H9 (cell line): ENCODE measurements at regions not wholly inside any gene's neighbourhood (a gene's known extent, or its start where the extent isn't known, plus 50 kb on each side); places are given as distances from the start of the nearest gene placed in this dataset.

Experiments used
- DNase-seq: peaks from one replicate; pipeline ENCODE4 v3.0.0-alpha.2; 2017
- H2AFZ ChIP-seq: one replicate; pipeline ENCODE4 v1.6.1; 2013; ENCODE audit warnings: mild to moderate bottlenecking, low read length, control low read depth, moderate library complexity
- H2AK5ac ChIP-seq: 2 replicates; pipeline ENCODE4 v1.6.1; 2013; ENCODE audit warnings: low read length, control low read depth, mixed read lengths; ENCODE audit not compliant: insufficient read length
- H2BK120ac ChIP-seq: one replicate; pipeline ENCODE4 v1.6.1; 2013; ENCODE audit warnings: low read depth, mild to moderate bottlenecking, low read length, control low read depth, inconsistent platforms; ENCODE audit not compliant: poor library complexity, severe bottlenecking
- H2BK12ac ChIP-seq: 2 replicates; pipeline ENCODE4 v1.6.1; 2013; ENCODE audit warnings: low read length, control low read depth, mixed read lengths, low read depth; ENCODE audit not compliant: insufficient read length
- H2BK15ac ChIP-seq: 2 replicates; pipeline ENCODE4 v1.6.1; 2013; ENCODE audit warnings: low read depth, low read length, control low read depth
- H2BK20ac ChIP-seq: one replicate; pipeline ENCODE4 v1.6.1; 2013; ENCODE audit warnings: low read depth, mild to moderate bottlenecking, low read length, control low read depth, inconsistent platforms; ENCODE audit not compliant: poor library complexity, severe bottlenecking
- H2BK5ac ChIP-seq: 2 replicates; pipeline ENCODE4 v1.6.1; 2013; ENCODE audit warnings: low read length, control low read depth, mixed read lengths; ENCODE audit not compliant: insufficient read length
- H3K14ac ChIP-seq: 2 replicates; pipeline ENCODE4 v1.6.1; 2013; ENCODE audit warnings: low read length, control low read depth; ENCODE audit not compliant: insufficient read depth
- H3K18ac ChIP-seq: 2 replicates; pipeline ENCODE4 v1.6.1; 2013; ENCODE audit warnings: low read depth, mild to moderate bottlenecking, mixed read lengths, low read length, control low read depth; ENCODE audit not compliant: insufficient read length
- H3K23ac ChIP-seq: 2 replicates; pipeline ENCODE4 v1.6.1; 2013; ENCODE audit warnings: low read length, control low read depth, mixed read lengths, low read depth; ENCODE audit not compliant: insufficient read length
- H3K23me2 ChIP-seq: 2 replicates; pipeline ENCODE4 v1.6.1; 2013; ENCODE audit warnings: low read depth, mild to moderate bottlenecking, mixed read lengths, low read length, control low read depth; ENCODE audit not compliant: insufficient read length, poor library complexity, severe bottlenecking
- H3K27ac ChIP-seq: 2 replicates; pipeline ENCODE4 v1.5.1; 2013; ENCODE audit warnings: low read length, control low read depth, mixed read lengths, low read depth; ENCODE audit not compliant: insufficient read length
- H3K27me3 ChIP-seq: 2 replicates; pipeline ENCODE4 v1.6.1; 2013; ENCODE audit warnings: low read length, control low read depth, inconsistent platforms; ENCODE audit not compliant: insufficient read depth
- H3K4ac ChIP-seq: 2 replicates; pipeline ENCODE4 v1.6.1; 2013; ENCODE audit warnings: low read depth, mild to moderate bottlenecking, control low read depth, inconsistent platforms, low read length, moderate library complexity
- H3K4me1 ChIP-seq: 2 replicates; pipeline ENCODE4 v1.6.1; 2013; ENCODE audit warnings: low read length, control low read depth, inconsistent platforms; ENCODE audit not compliant: insufficient read depth
- H3K4me2 ChIP-seq: 2 replicates; pipeline ENCODE4 v1.6.1; 2013; ENCODE audit warnings: low read length, control low read depth, mixed read lengths; ENCODE audit not compliant: insufficient read length, insufficient read depth
- H3K56ac ChIP-seq: 2 replicates; pipeline ENCODE4 v1.6.1; 2013; ENCODE audit warnings: low read depth, mild to moderate bottlenecking, mixed read lengths, low read length, control low read depth; ENCODE audit not compliant: insufficient read length
- H3K79me1 ChIP-seq: 2 replicates; pipeline ENCODE4 v1.6.1; 2013; ENCODE audit warnings: low read depth, mild to moderate bottlenecking, moderate library complexity, low read length, control low read depth, inconsistent platforms; ENCODE audit not compliant: insufficient read depth, poor library complexity, severe bottlenecking
- H3K79me2 ChIP-seq: 2 replicates; pipeline ENCODE4 v1.6.1; 2013; ENCODE audit warnings: low read length, control low read depth, inconsistent platforms; ENCODE audit not compliant: insufficient read depth
- H3K9ac ChIP-seq: 2 replicates; pipeline ENCODE4 v1.6.1; 2013; ENCODE audit warnings: low read length, control low read depth, mixed read lengths; ENCODE audit not compliant: insufficient read length; ENCODE audit errors: extremely low read depth
- H3K9me3 ChIP-seq: one replicate; pipeline ENCODE4 v1.6.1; 2013; ENCODE audit warnings: low read depth, low read length, inconsistent platforms; ENCODE audit not compliant: control insufficient read depth
- H3T11ph ChIP-seq: one replicate; pipeline ENCODE4 v1.6.1; 2013; ENCODE audit warnings: mild to moderate bottlenecking, low read length, control low read depth, inconsistent platforms
- H4K20me1 ChIP-seq: one replicate; pipeline ENCODE4 v1.6.1; 2013; ENCODE audit not compliant: control insufficient read depth, insufficient read length, insufficient read depth
- H4K5ac ChIP-seq: 2 replicates; pipeline ENCODE4 v1.6.1; 2013; ENCODE audit warnings: low read depth, mild to moderate bottlenecking, mixed read lengths, low read length, control low read depth; ENCODE audit not compliant: insufficient read length
- H4K8ac ChIP-seq: replicated peaks from 2 replicates; pipeline ENCODE4 v1.6.1; 2013; ENCODE audit warnings: low read length, control low read depth, mixed read lengths, low read depth; ENCODE audit not compliant: insufficient read length
- H4K91ac ChIP-seq: 2 replicates; pipeline ENCODE4 v1.6.1; 2013; ENCODE audit warnings: low read depth, mild to moderate bottlenecking, moderate library complexity, mixed read lengths, low read length, control low read depth; ENCODE audit not compliant: insufficient read length
- H3K27ac Mint-ChIP-seq, 3 experiments: 2 replicates in 2 of 3; 3 replicates in 1 of 3; pipeline ENCODE4 v1.8.0; 2020 to 2021; ENCODE audit warnings: mixed read lengths in 3 of 3, mild to moderate bottlenecking in 1 of 3, moderate library complexity in 1 of 3
- H3K27me3 Mint-ChIP-seq: 2 replicates; pipeline ENCODE4 v1.8.0; 2021; ENCODE audit warnings: low read depth, mild to moderate bottlenecking, moderate library complexity, mixed read lengths
- H3K36me3 Mint-ChIP-seq, 3 experiments: 2 replicates in 2 of 3; 3 replicates in 1 of 3; pipeline ENCODE4 v1.8.0; 2020 to 2021; ENCODE audit warnings: low read depth in 3 of 3, mixed read lengths in 3 of 3; ENCODE audit not compliant: insufficient read depth in 1 of 3
- H3K4me1 Mint-ChIP-seq, 2 experiments: 2 replicates each; pipeline ENCODE4 v1.8.0; 2020; ENCODE audit warnings: mixed read lengths in 2 of 2
- H3K4me3 Mint-ChIP-seq, 2 experiments: 2 replicates in 1 of 2; 3 replicates in 1 of 2; pipeline ENCODE4 v1.8.0; 2020 to 2021; ENCODE audit warnings: mild to moderate bottlenecking in 2 of 2, mixed read lengths in 2 of 2, moderate library complexity in 1 of 2
- H3K9me3 Mint-ChIP-seq, 2 experiments: 2 replicates in 1 of 2; 3 replicates in 1 of 2; pipeline ENCODE4 v1.8.0; 2020; ENCODE audit warnings: mild to moderate bottlenecking in 2 of 2, mixed read lengths in 2 of 2, moderate library complexity in 1 of 2
- CTCF ChIP-seq: fragments of 200-600 bp; sonication (generic); conservative IDR thresholded peaks from 3 replicates; pipeline ENCODE4 v1.8.0; 2021; ENCODE audit warnings: antibody characterized with exemption, mild to moderate bottlenecking
- WGBS: extraction: QIAGEN DNeasy Blood & Tissue Kit; methylation state at CpG from one replicate; pipeline ENCODE4 v1.1.7; 2013; ENCODE audit warnings: missing lambda C conversion rate, low lambda C conversion rate, mixed read lengths; ENCODE audit not compliant: insufficient read length; ENCODE audit errors: extremely low coverage; 5-methylcytosine and 5-hydroxymethylcytosine counted together

GRCh38 chr14:105899657-105900397 is 373.4 kb downstream of the TMEM121 start:
- Histone ChIP-seq H2BK12ac (no peak overlapping the region), H2AFZ (no peak overlapping the region), H3K4me1 (no peaks in the 10 kb centered on the region), H3K9ac (no peak overlapping the region), H3K27me3 (no peaks in the 10 kb centered on the region), H2BK15ac (no peak overlapping the region), H3K4me2 (no peak overlapping the region), H2BK120ac (no peak overlapping the region), H3K79me1 (no peaks in the 10 kb centered on the region), H4K5ac (no peak overlapping the region), H3T11ph (no peak overlapping the region), H3K14ac (no peak overlapping the region), H3K4ac (no peak overlapping the region), H3K79me2 (no peaks in the 10 kb centered on the region), H4K8ac (no peak overlapping the region), H3K56ac (no peak overlapping the region), H3K23ac (no peak overlapping the region), H2AK5ac (no peak overlapping the region), H4K20me1 (no peaks in the 10 kb centered on the region), H3K9me3 (peaks cover 87% of the 10 kb centered on the region), H4K91ac (no peak overlapping the region), H3K23me2 (no peaks in the 10 kb centered on the region), H2BK5ac (no peak overlapping the region), H3K27ac (no peak overlapping the region), H2BK20ac (no peak overlapping the region), H3K18ac (no peak overlapping the region)
- Mint-ChIP-seq H3K9me3 (peaks cover 82 to 95% of the 10 kb centered on the region in 2 experiments), H3K4me3 (no peak overlapping the region), H3K27ac (no peak overlapping the region), H3K36me3 (peaks cover 0 to 22% (median 5%) of the 10 kb centered on the region in 3 experiments; a peak in 5 of 7 replicates), H3K27me3 (peaks cover 3% of the 10 kb centered on the region; the same call in 1 of the 2 replicates), H3K4me1 (no peaks in the 10 kb centered on the region)
- no CpG with 5 or more reads among the region's 11 CpGs for WGBS
- no peak for DNase-seq
- TF ChIP-seq CTCF = no peak
